DOHH2 (cell line): ENCODE measurements at regions not wholly inside any gene's neighbourhood (a gene's known extent, or its start where the extent isn't known, plus 50 kb on each side); places are given as distances from the start of the nearest gene placed in this dataset.

Experiments
- H3F3A ChIP-seq: fragments of 200-600 bp; sonication (generic), shearing (Covaris generic); 2 replicates; pipeline ENCODE4 v1.6.0; 2016; ENCODE audit warnings: antibody characterized with exemption, mild to moderate bottlenecking; ENCODE audit not compliant: control insufficient read depth, insufficient read depth
- H3K27ac ChIP-seq: fragments of 200-600 bp; sonication (generic); 2 replicates; pipeline ENCODE4 v1.5.1; 2014; ENCODE audit warnings: low read depth, mild to moderate bottlenecking, low read length, moderate library complexity
- H3K27me3 ChIP-seq: fragments of 200-600 bp; sonication (generic); 2 replicates; pipeline ENCODE4 v1.6.1; 2014; ENCODE audit warnings: mild to moderate bottlenecking, low read length, mixed read lengths; ENCODE audit not compliant: control insufficient read depth
- H3K36me3 ChIP-seq: fragments of 200-600 bp; sonication (generic); 2 replicates; pipeline ENCODE4 v1.6.1; 2014; ENCODE audit warnings: mild to moderate bottlenecking, low read length, moderate library complexity, mixed read lengths; ENCODE audit not compliant: control insufficient read depth
- H3K4me1 ChIP-seq: fragments of 200-600 bp; sonication (generic); 2 replicates; pipeline ENCODE4 v1.6.1; 2014; ENCODE audit warnings: mild to moderate bottlenecking, low read length, mixed read lengths; ENCODE audit not compliant: control insufficient read depth
- H3K4me2 ChIP-seq: fragments of 200-600 bp; sonication (generic); 2 replicates; pipeline ENCODE4 v1.6.0; 2014; ENCODE audit warnings: mild to moderate bottlenecking, low read length, moderate library complexity
- H3K4me3 ChIP-seq: fragments of 200-600 bp; sonication (generic); 2 replicates; pipeline ENCODE4 v1.5.1; 2014; ENCODE audit warnings: mild to moderate bottlenecking, low read length, mixed read lengths
- H3K79me2 ChIP-seq: fragments of 200-600 bp; sonication (generic); 2 replicates; pipeline ENCODE4 v1.6.1; 2014; ENCODE audit warnings: mild to moderate bottlenecking, low read length, mixed read lengths; ENCODE audit not compliant: control insufficient read depth
- H3K9me2 ChIP-seq: fragments of 200-600 bp; sonication (generic); replicated peaks from 2 replicates; pipeline ENCODE4 v1.6.1; 2014; ENCODE audit warnings: mild to moderate bottlenecking, low read length, mixed read lengths; ENCODE audit not compliant: control insufficient read depth
- H3K9me3 ChIP-seq: fragments of 200-600 bp; sonication (generic); 2 replicates; pipeline ENCODE4 v1.6.1; 2014; ENCODE audit warnings: antibody characterized with exemption, low read length, mixed read lengths; ENCODE audit not compliant: control insufficient read depth, insufficient read depth
- H4K20me1 ChIP-seq: fragments of 200-600 bp; sonication (generic); 2 replicates; pipeline ENCODE4 v1.6.0; 2014; ENCODE audit warnings: low read depth, mild to moderate bottlenecking, antibody characterized with exemption, low read length, moderate library complexity; ENCODE audit not compliant: control insufficient read depth, insufficient read depth
- EZH2phosphoT487 ChIP-seq: fragments of 200-600 bp; sonication (generic); IDR thresholded peaks from 2 replicates; pipeline ENCODE4 v1.6.1; 2017; ENCODE audit warnings: borderline replicate concordance, mild to moderate bottlenecking, antibody characterized with exemption, low read length, moderate library complexity, mixed read lengths
- TF ChIP-seq, protein P1 (sequence below): fragments of 200-600 bp; sonication (generic); IDR thresholded peaks from one replicate; pipeline ENCODE4 v1.5.1; 2014; ENCODE audit warnings: antibody characterized with exemption, mild to moderate bottlenecking, low read depth, low read length; ENCODE audit not compliant: poor library complexity, severe bottlenecking

- H3K4me2 ChIP-seq, result no peak overlapping the region
- no peaks in the 10 kb centered on the region for H3K79me2 ChIP-seq
- H3K4me3 ChIP-seq, result no peak overlapping the region
- no peaks in the 10 kb centered on the region for H3K9me2 ChIP-seq
- peaks cover 28% of the 10 kb centered on the region for H3K4me1 ChIP-seq
- no peak overlapping the region for H3K27ac ChIP-seq
- no peaks in the 10 kb centered on the region; the same call in 1 of the 2 replicates for H3F3A ChIP-seq
- no peaks in the 10 kb centered on the region for H4K20me1 ChIP-seq
- TF ChIP-seq EZH2phosphoT487, result no peak
- TF ChIP-seq, protein P1, sequence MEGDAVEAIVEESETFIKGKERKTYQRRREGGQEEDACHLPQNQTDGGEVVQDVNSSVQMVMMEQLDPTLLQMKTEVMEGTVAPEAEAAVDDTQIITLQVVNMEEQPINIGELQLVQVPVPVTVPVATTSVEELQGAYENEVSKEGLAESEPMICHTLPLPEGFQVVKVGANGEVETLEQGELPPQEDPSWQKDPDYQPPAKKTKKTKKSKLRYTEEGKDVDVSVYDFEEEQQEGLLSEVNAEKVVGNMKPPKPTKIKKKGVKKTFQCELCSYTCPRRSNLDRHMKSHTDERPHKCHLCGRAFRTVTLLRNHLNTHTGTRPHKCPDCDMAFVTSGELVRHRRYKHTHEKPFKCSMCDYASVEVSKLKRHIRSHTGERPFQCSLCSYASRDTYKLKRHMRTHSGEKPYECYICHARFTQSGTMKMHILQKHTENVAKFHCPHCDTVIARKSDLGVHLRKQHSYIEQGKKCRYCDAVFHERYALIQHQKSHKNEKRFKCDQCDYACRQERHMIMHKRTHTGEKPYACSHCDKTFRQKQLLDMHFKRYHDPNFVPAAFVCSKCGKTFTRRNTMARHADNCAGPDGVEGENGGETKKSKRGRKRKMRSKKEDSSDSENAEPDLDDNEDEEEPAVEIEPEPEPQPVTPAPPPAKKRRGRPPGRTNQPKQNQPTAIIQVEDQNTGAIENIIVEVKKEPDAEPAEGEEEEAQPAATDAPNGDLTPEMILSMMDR, result no peak
- no peaks in the 10 kb centered on the region for H3K27me3 ChIP-seq
- no peaks in the 10 kb centered on the region for H3K9me3 ChIP-seq
- H3K36me3 ChIP-seq, result 0 out of 2 replicates have a peak, but pooled peaks cover 5% of the 10 kb centered on the region
These were observed 275.6 kb downstream of the AACS start for GRCh38 chr12:125340791-125341190.

GRCh38 chr12:125341422-125341821, 276.2 kb downstream of the AACS start:
- Histone ChIP-seq H3K9me2 (no peaks in the 10 kb centered on the region), H3K4me3 (no peak overlapping the region), H3K79me2 (no peaks in the 10 kb centered on the region), H3F3A (peaks cover 2% of the 10 kb centered on the region; the same call in 1 of the 2 replicates), H4K20me1 (no peaks in the 10 kb centered on the region), H3K4me1 (peaks cover 30% of the 10 kb centered on the region), H3K4me2 (no peak overlapping the region), H3K27me3 (no peaks in the 10 kb centered on the region), H3K36me3 (0 out of 2 replicates have a peak, but pooled peaks cover 5% of the 10 kb centered on the region), H3K9me3 (no peaks in the 10 kb centered on the region), H3K27ac (no peak overlapping the region)
- TF ChIP-seq EZH2phosphoT487, result no peak
- TF ChIP-seq, protein P1, result no peak

GRCh38 chr12:125343649-125344048, 278.4 kb downstream of the AACS start:
- H3K27ac ChIP-seq, result no peak overlapping the region
- H3K9me3 ChIP-seq, result no peaks in the 10 kb centered on the region
- H3K36me3 ChIP-seq, result 0 out of 2 replicates have a peak, but pooled peaks cover 5% of the 10 kb centered on the region
- H3K79me2 ChIP-seq, result no peaks in the 10 kb centered on the region
- H3K4me2 ChIP-seq, result no peak overlapping the region
- TF ChIP-seq, protein P1, result no peak
- TF ChIP-seq EZH2phosphoT487, result no peak
- no peak overlapping the region for H3K4me3 ChIP-seq
- H3F3A ChIP-seq, result 0 out of 2 replicates have a peak, but pooled peaks cover 2% of the 10 kb centered on the region
- H4K20me1 ChIP-seq, result no peaks in the 10 kb centered on the region
- no peaks in the 10 kb centered on the region for H3K9me2 ChIP-seq
- H3K4me1 ChIP-seq, result peaks cover 32% of the 10 kb centered on the region
- H3K27me3 ChIP-seq, result no peaks in the 10 kb centered on the region
